HAP-1 (cell line): ENCODE measurements at regions not wholly inside any gene's neighbourhood (a gene's known extent, or its start where the extent isn't known, plus 50 kb on each side); places are given as distances from the start of the nearest gene placed in this dataset.
"Not testable (repeated sequence)": the region's sequence is repeated elsewhere in the genome, so short reads cannot be mapped to it uniquely, and the experiment has no call there.

Experiments used
- DNase-seq, 2 experiments: peaks; one replicate each; pipeline ENCODE4 v3.0.0-alpha.2; 2016 to 2020; ENCODE audit warnings: low spot score in 2 of 2
- H3K27me3 ChIP-seq: fragments of 250-450 bp; sonication (Bioruptor Pico); 2 replicates; pipeline ENCODE4 v1.5.1; 2020; ENCODE audit warnings: low read depth, mild to moderate bottlenecking, moderate library complexity
- H3K36me3 ChIP-seq: fragments of 250-450 bp; sonication (Bioruptor Pico); replicated peaks from 2 replicates; pipeline ENCODE4 v1.5.1; 2020; ENCODE audit warnings: mild to moderate bottlenecking
- H3K4me1 ChIP-seq: fragments of 250-450 bp; sonication (Bioruptor Pico); 2 replicates; pipeline ENCODE4 v1.5.1; 2020; ENCODE audit warnings: mild to moderate bottlenecking
- H3K4me3 ChIP-seq: fragments of 250-450 bp; sonication (Bioruptor Pico); 2 replicates; pipeline ENCODE4 v1.5.1; 2020; ENCODE audit warnings: mild to moderate bottlenecking, moderate library complexity
- H3K9me3 ChIP-seq: fragments of 250-450 bp; sonication (Bioruptor Pico); 2 replicates; pipeline ENCODE4 v1.5.1; 2020; ENCODE audit warnings: mild to moderate bottlenecking, moderate library complexity
- in situ Hi-C: fragments of 300-500 bp; cut with MboI; formaldehyde crosslinking; loops from 3 replicates; pipeline ENCODE4 v1.14.3; 2020; ENCODE audit warnings: low sequenced_read_pairs, inconsistent platforms, mixed read lengths

- H3K9me3 ChIP-seq = no peaks in the 10 kb centered on the region
- in situ Hi-C loops = no loop called here
Measured at GRCh38 chr5:84438456-84438855, 53.8 kb upstream of the EDIL3 start.

GRCh38 chr5:84437673-84438315 lies 53.1 kb upstream of the EDIL3 start:
- no peaks in the 10 kb centered on the region for H3K36me3 ChIP-seq
- H3K27me3 ChIP-seq = no peaks in the 10 kb centered on the region
- no peaks in the 10 kb centered on the region for H3K9me3 ChIP-seq
- H3K4me3 ChIP-seq = no peak overlapping the region
- in situ Hi-C loops = no loop called here
- H3K4me1 ChIP-seq = no peaks in the 10 kb centered on the region
- DNase-seq = no peak

More at GRCh38 chr5:84438456-84438855, 53.8 kb upstream of the EDIL3 start:
- Histone ChIP-seq H3K27me3 (no peaks in the 10 kb centered on the region), H3K4me3 (no peak overlapping the region), H3K4me1 (no peaks in the 10 kb centered on the region), H3K36me3 (no peaks in the 10 kb centered on the region)
- no peak for DNase-seq

GRCh38 chr5:84436866-84437265 lies 52.2 kb upstream of the EDIL3 start:
- H3K4me3 ChIP-seq = no peak overlapping the region
- no peaks in the 10 kb centered on the region for H3K9me3 ChIP-seq
- H3K4me1 ChIP-seq = no peaks in the 10 kb centered on the region
- no peak for DNase-seq
- no peaks in the 10 kb centered on the region for H3K36me3 ChIP-seq
- H3K27me3 ChIP-seq = no peaks in the 10 kb centered on the region
- in situ Hi-C loops = no loop called here

GRCh38 chr5:84435861-84436346 lies 51.2 kb upstream of the EDIL3 start:
- H3K4me1 ChIP-seq, H3K36me3 ChIP-seq, in situ Hi-C loops, DNase-seq, H3K9me3 ChIP-seq, H3K27me3 ChIP-seq, H3K4me3 ChIP-seq: not testable (repeated sequence)
